IPS DF 6.9 (cell line): ENCODE measurements at regions not wholly inside any gene's neighbourhood (a gene's known extent, or its start where the extent isn't known, plus 50 kb on each side); places are given as distances from the start of the nearest gene placed in this dataset.

Experiments
- DNase-seq: peaks from one replicate; pipeline ENCODE4 v3.0.0-alpha.2; 2013; ENCODE audit warnings: low read depth, low spot score
- H3K27ac ChIP-seq: one replicate; pipeline ENCODE4 v1.5.1; 2013; ENCODE audit warnings: low read length, control low read depth
- H3K27me3 ChIP-seq: 2 replicates; pipeline ENCODE4 v1.6.1; 2013; ENCODE audit warnings: mild to moderate bottlenecking, low read length; ENCODE audit not compliant: control insufficient read depth, insufficient read depth
- H3K36me3 ChIP-seq: 2 replicates; pipeline ENCODE4 v1.6.1; 2013; ENCODE audit warnings: low read length; ENCODE audit not compliant: control insufficient read depth, insufficient read depth
- H3K4me1 ChIP-seq: 2 replicates; pipeline ENCODE4 v1.6.1; 2013; ENCODE audit warnings: low read length; ENCODE audit not compliant: control insufficient read depth, insufficient read depth
- H3K4me3 ChIP-seq: 2 replicates; pipeline ENCODE4 v1.5.1; 2013; ENCODE audit warnings: mild to moderate bottlenecking, low read length
- H3K9me3 ChIP-seq: 2 replicates; pipeline ENCODE4 v1.6.1; 2013; ENCODE audit warnings: low read length, inconsistent platforms; ENCODE audit not compliant: control insufficient read depth, insufficient read depth
- WGBS: extraction: QIAGEN DNeasy Blood & Tissue Kit; methylation state at CpG from one replicate; pipeline ENCODE4 v1.1.7; 2013; ENCODE audit warnings: mixed read lengths, missing lambda C conversion rate; ENCODE audit not compliant: insufficient read length, insufficient coverage; 5-methylcytosine and 5-hydroxymethylcytosine counted together

DNA sequence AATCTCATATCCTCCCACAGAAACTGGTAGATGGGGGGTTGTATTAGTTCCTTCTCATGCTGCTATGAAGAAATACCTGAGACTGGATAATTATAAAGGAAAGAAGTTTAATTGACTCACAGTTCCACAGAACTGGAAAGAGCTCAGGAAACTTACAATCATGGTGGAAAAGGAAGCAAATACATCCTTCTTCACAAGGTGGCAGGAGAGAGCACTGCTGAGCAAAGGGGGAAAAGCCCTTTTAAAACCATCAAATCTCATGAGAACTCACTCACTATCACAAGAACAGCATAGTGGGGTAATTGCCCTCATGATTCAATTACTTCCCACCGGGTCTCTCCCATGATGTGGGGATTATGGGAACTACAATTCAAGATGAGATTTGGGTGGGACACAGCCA, 250.5 kb upstream of the GPRIN3 start:
- H3K36me3 ChIP-seq: no peaks in the 10 kb centered on the region

DNA sequence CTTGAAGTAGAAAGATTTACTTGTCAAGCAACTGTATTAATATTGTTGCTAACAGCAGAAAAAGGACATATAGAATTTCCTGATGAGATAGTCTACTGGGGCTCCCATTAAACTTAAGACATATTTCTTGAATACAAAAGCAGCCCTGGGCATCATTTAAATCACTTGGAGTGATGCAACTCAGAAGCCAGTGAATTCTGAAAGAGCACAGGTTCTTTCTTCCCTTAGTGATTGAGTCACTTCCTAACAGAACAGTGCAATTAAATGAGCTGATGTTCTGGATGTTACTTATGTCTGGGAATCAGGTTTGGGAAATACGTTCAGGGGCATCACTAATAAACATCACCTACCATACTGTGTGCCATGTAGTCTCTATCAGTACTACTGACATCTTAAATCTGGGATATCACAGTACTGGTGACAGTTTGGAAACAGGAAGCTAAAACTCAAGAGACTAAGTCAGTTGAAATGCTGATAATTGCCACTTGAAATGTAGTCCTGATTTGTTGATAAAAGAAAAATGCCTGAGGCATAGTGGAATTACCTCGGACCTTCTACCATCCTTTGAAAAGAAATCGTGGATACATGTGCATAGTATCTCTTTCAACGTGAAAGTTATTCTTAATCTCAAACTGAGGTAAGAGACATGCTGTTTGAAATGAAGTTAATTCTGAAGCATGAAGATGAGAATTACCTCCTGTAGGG, 249.2 kb upstream of the GPRIN3 start:
- Histone ChIP-seq H3K9me3 (no peaks in the 10 kb centered on the region), H3K36me3 (no peaks in the 10 kb centered on the region), H3K4me1 (peaks cover 2% of the 10 kb centered on the region), H3K27me3 (no peaks in the 10 kb centered on the region; the same call in 1 of the 2 replicates), H3K27ac (no peak overlapping the region), H3K4me3 (no peak overlapping the region)
- WGBS: no CpG with 5 or more reads among the region's 4 CpGs
- DNase-seq: no peak

More for the DNA sequence above, 250.5 kb upstream of the GPRIN3 start:
- Histone ChIP-seq H3K9me3 (no peaks in the 10 kb centered on the region), H3K4me1 (peaks cover 2% of the 10 kb centered on the region), H3K27ac (no peak overlapping the region), H3K27me3 (no peaks in the 10 kb centered on the region; the same call in 1 of the 2 replicates), H3K4me3 (no peak overlapping the region)
- no CpG with 5 or more reads among the region's 1 CpG for WGBS
- DNase-seq: no peak

DNA sequence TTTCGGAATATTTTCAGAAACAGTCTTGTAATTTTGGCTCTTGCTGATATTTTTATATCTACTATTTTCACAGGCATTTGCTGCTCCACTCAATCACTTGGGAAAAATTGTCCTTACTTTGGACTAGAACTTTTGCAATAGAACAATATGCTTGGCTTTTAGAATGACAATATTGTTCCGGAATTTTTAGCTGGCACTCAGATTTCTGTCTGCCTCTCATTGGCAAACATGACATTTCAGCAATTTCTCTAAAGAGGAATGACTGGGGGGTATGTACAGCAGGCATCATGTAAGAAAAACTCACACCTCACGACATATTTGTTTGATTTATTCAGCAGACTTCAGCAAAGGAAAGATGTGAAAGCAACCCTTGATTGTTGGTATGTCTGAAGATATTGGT, 243.6 kb upstream of the GPRIN3 start:
- Histone ChIP-seq H3K9me3 (no peaks in the 10 kb centered on the region), H3K27me3 (no peaks in the 10 kb centered on the region), H3K27ac (no peak overlapping the region), H3K4me1 (no peaks in the 10 kb centered on the region), H3K36me3 (no peaks in the 10 kb centered on the region), H3K4me3 (no peak overlapping the region)
- no peak for DNase-seq
- WGBS: no CpG with 5 or more reads among the region's 3 CpGs

DNA sequence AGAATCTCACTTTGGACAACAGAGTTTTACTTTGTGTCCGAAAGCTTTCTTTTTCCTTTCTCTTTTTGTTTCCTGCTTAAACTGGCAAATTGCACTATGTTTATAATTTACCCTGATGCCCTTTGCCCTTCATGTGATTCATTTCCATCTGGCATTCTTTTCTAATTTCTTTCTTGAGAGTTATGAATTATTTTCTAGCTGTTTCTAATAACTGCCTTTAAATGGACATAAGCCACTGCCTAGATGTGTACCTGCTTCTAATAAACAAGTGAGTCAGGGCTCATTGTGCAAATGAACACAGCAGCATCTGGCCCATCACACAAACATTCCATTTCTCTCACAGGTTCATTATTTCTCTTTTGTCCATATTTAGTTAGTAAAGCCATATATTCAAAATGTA, 242.3 kb upstream of the GPRIN3 start:
- Histone ChIP-seq H3K4me3 (no peak overlapping the region), H3K4me1 (no peaks in the 10 kb centered on the region), H3K9me3 (no peaks in the 10 kb centered on the region), H3K27ac (no peak overlapping the region), H3K27me3 (no peaks in the 10 kb centered on the region), H3K36me3 (no peaks in the 10 kb centered on the region)
- WGBS: no CpG with 5 or more reads among the region's 1 CpG
- no peak for DNase-seq

DNA sequence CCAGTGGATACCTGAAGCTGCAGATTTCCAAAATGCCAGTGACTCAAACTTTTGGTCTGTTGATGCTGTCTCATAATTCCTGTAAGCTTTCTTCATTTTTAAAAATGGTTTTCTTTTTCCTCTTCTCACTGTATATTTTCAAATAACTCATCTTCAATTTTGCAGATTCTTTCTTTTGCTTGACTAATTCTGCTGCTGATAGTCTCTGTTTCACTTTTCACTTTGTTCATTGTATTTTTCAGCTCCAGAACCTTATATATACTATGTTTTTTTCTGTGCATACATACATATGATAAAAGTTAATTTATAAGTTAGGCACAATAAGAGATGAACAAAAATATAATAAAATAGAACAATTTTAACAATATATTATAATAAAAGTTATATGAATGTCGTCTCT, 237.7 kb upstream of the GPRIN3 start:
- Histone ChIP-seq H3K9me3 (no peaks in the 10 kb centered on the region), H3K4me1 (no peaks in the 10 kb centered on the region), H3K27me3 (no peaks in the 10 kb centered on the region), H3K36me3 (no peaks in the 10 kb centered on the region), H3K4me3 (no peak overlapping the region), H3K27ac (no peak overlapping the region)
- no CpG with 5 or more reads among the region's 1 CpG for WGBS
- DNase-seq: no peak

DNA sequence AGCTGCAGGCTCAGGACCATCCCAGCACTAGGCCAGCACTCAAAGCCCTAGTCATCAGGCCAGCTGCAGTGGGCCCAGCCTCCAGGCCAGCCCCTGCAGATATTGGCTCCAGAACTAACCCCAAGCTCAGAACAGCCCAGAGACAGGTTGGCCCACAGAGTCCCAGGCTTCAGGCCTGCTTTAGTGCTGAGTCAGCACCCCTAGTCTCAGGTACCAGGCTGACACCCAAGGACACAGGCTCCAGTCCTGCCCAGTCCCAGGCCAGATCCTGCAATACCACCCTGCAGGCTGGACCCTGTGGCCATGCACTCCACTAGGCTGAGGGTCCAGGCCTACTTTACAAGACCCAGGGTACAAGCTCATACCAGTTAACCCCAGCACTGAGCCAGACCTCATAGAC, 234.4 kb upstream of the GPRIN3 start:
- no peaks in the 10 kb centered on the region for H3K27me3 ChIP-seq
- DNase-seq: no peak
- H3K36me3 ChIP-seq: no peaks in the 10 kb centered on the region
- H3K27ac ChIP-seq: no peak overlapping the region
- no peaks in the 10 kb centered on the region for H3K4me1 ChIP-seq
- H3K4me3 ChIP-seq: no peak overlapping the region
- H3K9me3 ChIP-seq: no peaks in the 10 kb centered on the region

DNA sequence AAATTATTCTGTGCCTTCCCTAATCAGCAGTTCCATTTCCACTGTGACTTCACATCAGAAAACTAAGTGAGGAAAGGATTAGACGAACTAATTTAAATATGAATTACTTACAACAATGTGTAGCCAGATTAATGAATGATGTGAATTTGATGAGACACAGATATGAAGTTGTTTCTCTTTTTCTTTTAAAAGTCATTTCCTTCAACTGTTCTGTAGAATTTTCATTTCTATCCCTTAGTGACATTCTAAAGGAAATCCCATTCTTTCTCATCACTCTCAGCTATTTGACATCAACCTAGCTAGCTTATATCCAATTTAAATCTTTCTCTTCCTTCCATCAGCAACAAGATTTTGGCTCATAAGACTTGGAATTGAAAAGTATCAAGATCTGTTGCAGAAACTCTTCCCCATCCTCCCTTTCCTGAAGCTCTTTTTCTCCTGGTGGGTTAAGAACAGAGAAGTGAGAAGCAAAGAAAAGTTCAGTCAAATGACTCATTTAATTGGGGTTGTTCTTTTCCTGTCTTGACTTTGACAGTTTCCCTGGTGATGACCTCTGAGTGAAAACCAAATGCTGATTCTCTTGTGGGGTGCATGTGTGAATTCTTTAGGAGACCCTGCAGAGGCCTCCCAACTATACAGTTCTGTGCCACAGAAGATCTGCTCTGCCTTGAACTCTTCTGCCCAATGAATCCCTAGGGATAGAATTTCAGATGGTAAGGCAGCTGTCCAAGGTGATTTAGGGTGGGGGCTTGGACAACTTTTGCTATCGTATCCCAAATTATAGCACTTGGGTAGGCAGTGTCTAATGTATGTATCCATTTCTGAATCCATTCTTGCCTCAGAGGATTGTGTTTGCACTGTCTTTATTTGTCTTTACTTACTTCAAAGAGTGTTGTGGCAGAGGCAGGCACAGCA, 232.5 kb upstream of the GPRIN3 start:
- Histone ChIP-seq H3K27ac (no peak overlapping the region), H3K27me3 (no peaks in the 10 kb centered on the region), H3K4me1 (no peaks in the 10 kb centered on the region), H3K9me3 (no peaks in the 10 kb centered on the region), H3K36me3 (no peaks in the 10 kb centered on the region), H3K4me3 (no peak overlapping the region)
- no CpG with 5 or more reads among the region's 2 CpGs for WGBS
- DNase-seq: no peak

DNA sequence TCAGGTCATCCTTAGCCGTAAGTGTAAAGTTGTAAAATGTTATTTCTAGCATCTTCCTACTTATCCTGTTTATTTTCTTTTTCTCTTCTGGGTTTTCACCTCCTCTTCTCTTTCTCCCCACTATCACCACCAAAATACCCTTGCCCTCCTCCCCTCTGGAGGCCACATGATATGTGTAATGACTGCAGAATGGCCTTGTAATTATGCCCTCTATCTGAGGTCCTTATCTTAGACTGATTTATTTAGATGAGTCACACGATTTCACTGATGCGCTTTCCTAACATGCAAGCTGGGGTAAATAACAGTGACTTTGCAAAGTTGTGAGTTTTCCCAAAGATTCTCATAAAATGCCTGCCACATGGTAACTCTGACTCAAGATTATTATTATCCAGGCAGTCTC, 231.8 kb upstream of the GPRIN3 start:
- Histone ChIP-seq H3K36me3 (no peaks in the 10 kb centered on the region), H3K9me3 (no peaks in the 10 kb centered on the region), H3K4me3 (no peak overlapping the region), H3K27me3 (no peaks in the 10 kb centered on the region), H3K4me1 (no peaks in the 10 kb centered on the region), H3K27ac (no peak overlapping the region)
- WGBS: no CpG with 5 or more reads among the region's 3 CpGs
- DNase-seq: no peak

DNA sequence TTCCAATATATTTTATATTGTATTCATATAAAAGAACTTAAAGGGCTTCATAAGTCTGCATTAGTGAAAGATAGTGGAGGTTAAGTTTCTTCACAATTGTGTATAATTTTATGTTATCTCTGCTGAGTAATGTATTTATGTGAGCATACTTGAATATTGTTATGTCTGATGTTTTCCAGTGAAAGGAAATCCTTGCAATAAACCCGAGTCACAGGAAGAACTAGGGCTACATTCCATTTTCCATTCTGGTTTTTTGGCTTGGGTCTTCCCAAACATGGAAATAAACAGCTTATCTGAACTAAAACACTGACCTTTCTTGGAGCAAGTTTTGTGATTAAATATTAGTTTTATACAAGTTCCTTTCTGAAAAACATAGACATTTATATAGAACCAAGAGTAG, 231.3 kb upstream of the GPRIN3 start:
- no CpG with 5 or more reads among the region's 1 CpG for WGBS
- no peak for DNase-seq

DNA sequence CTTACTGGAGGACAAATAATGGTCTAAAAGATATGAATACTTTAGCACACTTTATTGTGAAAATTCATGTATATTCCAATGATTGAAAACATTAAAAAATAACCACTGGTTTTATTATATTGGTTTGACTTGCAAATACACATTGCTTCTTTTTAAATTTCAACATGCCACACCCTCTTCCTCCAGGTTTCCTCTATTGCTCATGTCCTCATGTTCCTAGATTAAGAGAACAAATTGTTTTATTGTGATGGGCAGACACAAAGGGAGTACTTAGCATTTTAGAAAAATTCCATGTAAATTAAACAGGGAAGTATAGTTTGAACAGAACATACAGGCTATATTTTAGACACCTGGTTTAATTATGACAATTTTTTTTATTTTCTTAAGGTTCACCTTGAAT, 230.6 kb upstream of the GPRIN3 start:
- Histone ChIP-seq H3K4me1 (no peaks in the 10 kb centered on the region), H3K9me3 (no peaks in the 10 kb centered on the region), H3K36me3 (no peaks in the 10 kb centered on the region), H3K27ac (no peak overlapping the region), H3K27me3 (no peaks in the 10 kb centered on the region), H3K4me3 (no peak overlapping the region)
- no peak for DNase-seq

More for the DNA sequence above, 231.3 kb upstream of the GPRIN3 start:
- Histone ChIP-seq H3K36me3 (no peaks in the 10 kb centered on the region), H3K4me1 (no peaks in the 10 kb centered on the region), H3K4me3 (no peak overlapping the region), H3K9me3 (no peaks in the 10 kb centered on the region), H3K27ac (no peak overlapping the region), H3K27me3 (no peaks in the 10 kb centered on the region)
